HG03280 (cell line): ENCODE measurements at regions not wholly inside any gene's neighbourhood (a gene's known extent, or its start where the extent isn't known, plus 50 kb on each side); places are given as distances from the start of the nearest gene placed in this dataset.
A peak's percentile ranks its signal among the peaks of the same experiment; 100 is the strongest.

Experiments
- ATAC-seq: cut with Tn5 transposase; IDR thresholded peaks from one replicate; pipeline ENCODE4 v1.9.1; 2021; ENCODE audit warnings: mild to moderate bottlenecking, moderate library complexity; ENCODE audit not compliant: unreplicated experiment

- no peak for ATAC-seq
Measured at GRCh38 chrX:76228499-76228898, 55.6 kb downstream of the PBDC1 start.

GRCh38 chrX:76248901-76249300, 76.0 kb downstream of the PBDC1 start:
- no peak for ATAC-seq

DNA sequence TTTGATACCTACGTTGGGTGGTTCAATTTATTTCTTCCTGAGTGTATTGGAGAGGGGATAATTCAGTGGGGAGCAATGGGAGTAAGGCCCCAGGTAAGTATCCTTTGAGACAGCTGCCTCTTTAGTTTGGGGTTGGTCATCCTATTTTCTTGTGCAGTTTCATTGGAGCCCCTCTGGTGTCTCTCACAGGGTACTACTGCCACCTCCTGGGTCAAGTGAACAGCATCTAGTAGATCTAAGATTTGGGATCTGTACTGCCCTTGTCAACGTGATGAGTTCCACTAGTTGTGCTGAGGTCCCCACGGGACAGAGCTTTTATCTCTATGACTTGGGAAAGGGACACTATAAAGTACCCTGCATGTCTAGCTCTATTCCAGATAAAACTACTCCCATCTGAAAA, 80.6 kb downstream of the PBDC1 start:
- peak; percentile 75 for ATAC-seq

DNA sequence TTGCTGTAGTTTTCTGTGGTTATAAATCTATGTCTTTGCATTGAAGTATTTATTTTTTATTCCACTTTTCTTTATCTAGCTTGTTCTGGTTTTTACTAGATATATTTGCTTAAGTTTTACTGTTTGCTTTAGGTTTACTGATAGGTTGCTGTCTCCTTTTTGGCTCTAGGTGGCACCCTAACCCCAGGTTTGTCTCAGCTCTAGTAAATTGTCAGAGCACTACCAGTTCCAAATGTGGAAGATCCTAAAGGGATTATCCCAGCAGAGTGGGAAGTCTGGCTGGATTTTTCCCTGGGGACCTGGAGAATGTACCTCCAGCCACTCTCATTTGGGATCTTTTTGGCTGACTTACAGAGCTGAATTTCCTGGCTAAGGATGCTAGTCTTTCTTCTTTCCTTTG, 106.1 kb downstream of the PBDC1 start:
- peak; percentile 59 for ATAC-seq
